ENCODE measurements at regions not wholly inside any gene's neighbourhood (a gene's known extent, or its start where the extent isn't known, plus 50 kb on each side); places are given as distances from the start of the nearest gene placed in this dataset.

GRCh38 chr6:67131827-67132226 lies 1424.8 kb upstream of the EYS start:
- POLR2A ChIA-PET = no interaction called here
- DNase-seq (ENCODE audit: extremely low read depth in 1 of 4, low spot score in 3 of 4) (no peak), FAIRE-seq (no peak), ATAC-seq (no peak)
- Histone ChIP-seq H3K4me1 (replicated peaks in 1 of 2; ENCODE audit: control insufficient read depth in 2 of 2, insufficient read depth in 2 of 2, low read length in 2 of 2) (no peaks in the 10 kb centered on the region), H3K9me1 (ENCODE audit: control insufficient read depth, insufficient read depth, low read length) (no peaks in the 10 kb centered on the region), H3K4me2 (ENCODE audit: insufficient read depth, low read length) (no peak overlapping the region), H3K4me3 (no peak overlapping the region), H3K36me3 (ENCODE audit: control insufficient read depth, insufficient read depth, low read length) (no peaks in the 10 kb centered on the region), H3K9ac (ENCODE audit: insufficient read depth in 1 of 2, low read depth in 2 of 2, low read length in 2 of 2) (no peak overlapping the region), H3K79me2 (ENCODE audit: control insufficient read depth, insufficient read depth, low read length) (no peaks in the 10 kb centered on the region), H2AFZ (ENCODE audit: low read depth, low read length) (no peak overlapping the region), H3K27me3 (ENCODE audit: control insufficient read depth in 2 of 2, insufficient read depth in 2 of 2, low read length in 2 of 2) (no peaks in the 10 kb centered on the region), H3K27ac (ENCODE audit: extremely low read depth, low read depth, low read length) (no peak overlapping the region), H4K20me1 (replicated peaks; ENCODE audit: control insufficient read depth, insufficient read depth, low read length) (no peaks in the 10 kb centered on the region), H3K9me3 (replicated peaks; ENCODE audit: control insufficient read depth, insufficient read depth, low read depth, low read length) (peaks cover 2% of the 10 kb centered on the region)
- intact Hi-C loops (cut with micrococcal nuclease) = no loop called here
- in situ Hi-C loops (cut with MboI) = no loop called here
- TF ChIP-seq KHSRP (IDR thresholded peaks at IDR 0.05) (no peak), ZKSCAN3 (CRISPR knock-in tag; IDR thresholded peaks at IDR 0.05) (no peak), HSF4 (CRISPR knock-in tag; IDR thresholded peaks at IDR 0.05; ENCODE audit: borderline replicate concordance) (no peak), CHD1 (IDR thresholded peaks at IDR 0.05; ENCODE audit: low read length) (no peak), STAT6 (CRISPR knock-in tag; IDR thresholded peaks at IDR 0.05) (no peak), ZNF75A (CRISPR knock-in tag; IDR thresholded peaks at IDR 0.05) (no peak), CSDE1 (IDR thresholded peaks at IDR 0.05) (no peak), CREB1 (IDR thresholded peaks at IDR 0.05) (no peak), CREB1 (CRISPR knock-in tag; IDR thresholded peaks at IDR 0.05) (no peak)
- CTCF ChIA-PET (ENCODE audit: low intra/inter-chr PET ratio) = no interaction called here
- no TSS peak for BruUV-seq (replicated peaks)
- WGBS (ENCODE audit: insufficient coverage, low coverage, missing lambda C conversion rate) = 28% methylated on average over 2 of the region's 2 CpGs

All from K562 (cell line).